Motor neuron (in vitro differentiated cells): ENCODE measurements at regions not wholly inside any gene's neighbourhood (a gene's known extent, or its start where the extent isn't known, plus 50 kb on each side); places are given as distances from the start of the nearest gene placed in this dataset.
A peak's percentile ranks its signal among the peaks of the same experiment; 100 is the strongest.

Experiments
- ATAC-seq, 8 experiments: fragments of 200-7000 bp; cut with Tn5 transposase; replicated peaks in 6 of 8; 2 replicates each; pipeline ENCODE4 v1.8.0; 2021; ENCODE audit warnings: mild to moderate bottlenecking in 8 of 8, moderate library complexity in 8 of 8
- H3K27ac ChIP-seq, 2 donors: fragments of 250-450 bp; sonication (Bioruptor Pico); 2 replicates each; pipeline ENCODE4 v1.9.0; 2021; ENCODE audit warnings: antibody characterized with exemption in 2 of 2, mild to moderate bottlenecking in 2 of 2, moderate library complexity in 1 of 2
- H3K4me1 ChIP-seq, 2 donors: fragments of 250-450 bp; sonication (Bioruptor Pico); replicated peaks in 1 of 2; 2 replicates each; pipeline ENCODE4 v1.6.1; 2021; ENCODE audit warnings: antibody characterized with exemption in 2 of 2, mild to moderate bottlenecking in 2 of 2, moderate library complexity in 1 of 2
- H3K4me3 ChIP-seq, 5 donors: fragments of 250-450 bp; sonication (Bioruptor Pico); 2 replicates each; pipeline ENCODE4 v1.9.0; 2021; ENCODE audit warnings: antibody characterized with exemption in 5 of 5, mild to moderate bottlenecking in 5 of 5, moderate library complexity in 4 of 5
- WGBS, 10 experiments: fragments of 450-650 bp; shearing (Covaris generic); methylation state at CpG; one replicate each; pipeline ENCODE4 v1.0.0; 2022; 5-methylcytosine and 5-hydroxymethylcytosine counted together
- in situ Hi-C, 9 experiments: fragments of 400-800 bp; cut with MboI; loops; one replicate each; pipeline ENCODE4 v1.15.0; 2021; ENCODE audit warnings: low sequenced_read_pairs in 9 of 9, low pct_unique_long_range_greater_than_20kb in 2 of 9; ENCODE audit not compliant: unreplicated experiment in 9 of 9

GRCh38 chr2:71784734-71785511, 331.6 kb downstream of the DYSF start:
- in situ Hi-C loops = loop anchor here in 1 of 9 experiments (25.0 kb wide), 1 partner anchor 173 kb away; no protein-coding TSS in a partner anchor
- WGBS, 10 experiments = 28 to 90% (median 44%) methylated on average over 2 to 6 of the region's 8 CpGs; no CpG with 5 or more reads in 4 of the 10 experiments
- peak in 1 of 8 experiments; percentile 54 for ATAC-seq

GRCh38 chr2:71783815-71784214, 330.5 kb downstream of the DYSF start:
- no peak overlapping the region for H3K27ac ChIP-seq
- ATAC-seq = no peak
- in situ Hi-C loops = loop anchor here in 1 of 9 experiments (25.0 kb wide), 1 partner anchor 172 kb away; no protein-coding TSS in a partner anchor
- WGBS, 10 experiments = 50 to 100% (median 90%) methylated on average over 1 to 4 of the region's 4 CpGs; no CpG with 5 or more reads in 5 of the 10 experiments
- H3K4me3 ChIP-seq = no peak overlapping the region
- H3K4me1 ChIP-seq = peaks cover 40 to 56% of the 10 kb centered on the region in 2 donors

More at GRCh38 chr2:71784734-71785511, 331.6 kb downstream of the DYSF start:
- Histone ChIP-seq H3K4me3 (no peak overlapping the region), H3K27ac (no peak overlapping the region), H3K4me1 (peaks cover 28 to 45% of the 10 kb centered on the region in 2 donors)

- H3K27ac ChIP-seq = no peak overlapping the region
- in situ Hi-C loops = loop anchor here in 1 of 9 experiments (25.0 kb wide), 1 partner anchor 171 kb away; no protein-coding TSS in a partner anchor
- peaks cover 46 to 56% of the 10 kb centered on the region in 2 donors for H3K4me1 ChIP-seq
- H3K4me3 ChIP-seq = no peak overlapping the region
- no peak for ATAC-seq
Measured at GRCh38 chr2:71783215-71783614, 329.9 kb downstream of the DYSF start.

GRCh38 chr2:71782323-71782722, 329.0 kb downstream of the DYSF start:
- Histone ChIP-seq H3K27ac (no peak overlapping the region), H3K4me3 (no peak overlapping the region), H3K4me1 (peaks cover 41 to 49% of the 10 kb centered on the region in 2 donors)
- WGBS, 10 experiments = 17% methylated on average over 1 of the region's 3 CpGs; no CpG with 5 or more reads in 9 of the 10 experiments
- no peak for ATAC-seq
- in situ Hi-C loops = loop anchor here in 1 of 9 experiments (25.0 kb wide), 1 partner anchor 170 kb away; no protein-coding TSS in a partner anchor

GRCh38 chr2:71781695-71782228, 328.4 kb downstream of the DYSF start:
- WGBS, 10 experiments = 46 to 100% (median 77%) methylated on average over 1 to 5 of the region's 5 CpGs; no CpG with 5 or more reads in 2 of the 10 experiments
- in situ Hi-C loops = loop anchor here in 1 of 9 experiments (25.0 kb wide), 1 partner anchor 169 kb away; no protein-coding TSS in a partner anchor
- H3K4me3 ChIP-seq = no peak overlapping the region

GRCh38 chr2:71780162-71780561, 326.8 kb downstream of the DYSF start:
- WGBS, 10 experiments = 64 to 100% (median 81%) methylated on average over 1 to 5 of the region's 7 CpGs; no CpG with 5 or more reads in 4 of the 10 experiments
- Histone ChIP-seq H3K4me1 (peaks cover 34 to 41% of the 10 kb centered on the region in 2 donors), H3K27ac (no peak overlapping the region), H3K4me3 (no peak overlapping the region)
- in situ Hi-C loops = loop anchor here in 1 of 9 experiments (25.0 kb wide), 1 partner anchor 168 kb away; no protein-coding TSS in a partner anchor
- ATAC-seq = no peak

More at GRCh38 chr2:71781695-71782228, 328.4 kb downstream of the DYSF start:
- ATAC-seq = no peak
- Histone ChIP-seq H3K27ac (no peak overlapping the region), H3K4me1 (peaks cover 43% of the 10 kb centered on the region in 2 donors)

GRCh38 chr2:71779774-71780105, 326.4 kb downstream of the DYSF start:
- ATAC-seq = peak in 1 of 8 experiments; percentile 7
- H3K4me3 ChIP-seq = no peak overlapping the region
- in situ Hi-C loops = loop anchor here in 1 of 9 experiments (25.0 kb wide), 1 partner anchor 167 kb away; no protein-coding TSS in a partner anchor
- peaks cover 30 to 38% of the 10 kb centered on the region in 2 donors for H3K4me1 ChIP-seq
- H3K27ac ChIP-seq = no peak overlapping the region

GRCh38 chr2:71778936-71779773, 325.8 kb downstream of the DYSF start:
- Histone ChIP-seq H3K4me3 (no peak overlapping the region), H3K4me1 (peaks cover 29 to 38% of the 10 kb centered on the region in 2 donors), H3K27ac (peak overlapping the region; percentile 10)
- ATAC-seq = peak in 7 of 8 experiments; percentile 27 to 91 (median 90)
- 20 to 71% (median 38%) methylated on average over 1 to 5 of the region's 8 CpGs; no CpG with 5 or more reads in 3 of the 10 experiments for WGBS, 10 experiments
- in situ Hi-C loops = loop anchor here in 1 of 9 experiments (25.0 kb wide), 1 partner anchor 167 kb away; no protein-coding TSS in a partner anchor

GRCh38 chr2:71778514-71778913, 325.2 kb downstream of the DYSF start:
- Histone ChIP-seq H3K4me3 (no peak overlapping the region), H3K4me1 (peaks cover 29 to 38% of the 10 kb centered on the region in 2 donors), H3K27ac (no peak overlapping the region)
- ATAC-seq = peak in 2 of 8 experiments; percentile 26 to 27
- WGBS, 10 experiments = 20 to 100% (median 55%) methylated on average over 1 of the region's 2 CpGs; no CpG with 5 or more reads in 6 of the 10 experiments
- in situ Hi-C loops = loop anchor here in 1 of 9 experiments (25.0 kb wide), 1 partner anchor 166 kb away; no protein-coding TSS in a partner anchor

GRCh38 chr2:71777946-71778345, 324.6 kb downstream of the DYSF start:
- 75 to 100% (median 100%) methylated on average over 1 to 2 of the region's 4 CpGs; no CpG with 5 or more reads in 6 of the 10 experiments for WGBS, 10 experiments
- Histone ChIP-seq H3K4me1 (peaks cover 29 to 38% of the 10 kb centered on the region in 2 donors), H3K4me3 (no peak overlapping the region), H3K27ac (no peak overlapping the region)
- no peak for ATAC-seq
- in situ Hi-C loops = loop anchor here in 1 of 9 experiments (25.0 kb wide), 1 partner anchor 166 kb away; no protein-coding TSS in a partner anchor

GRCh38 chr2:71776227-71776626, 322.9 kb downstream of the DYSF start:
- WGBS, 10 experiments = 24 to 59% methylated on average over 3 of the region's 3 CpGs; no CpG with 5 or more reads in 8 of the 10 experiments
- Histone ChIP-seq H3K4me1 (peaks cover 29 to 38% of the 10 kb centered on the region in 2 donors), H3K27ac (no peak overlapping the region), H3K4me3 (no peak overlapping the region)
- in situ Hi-C loops = loop anchor here in 1 of 9 experiments (25.0 kb wide), 1 partner anchor 164 kb away; no protein-coding TSS in a partner anchor
- no peak for ATAC-seq

GRCh38 chr2:71773218-71773617, 319.9 kb downstream of the DYSF start:
- no peak for ATAC-seq
- in situ Hi-C loops = no loop called here
- no peak overlapping the region for H3K4me3 ChIP-seq
- no peak overlapping the region for H3K27ac ChIP-seq
- peaks cover 7 to 17% of the 10 kb centered on the region in 2 donors for H3K4me1 ChIP-seq
- 62 to 100% (median 88%) methylated on average over 1 to 3 of the region's 3 CpGs; no CpG with 5 or more reads in 2 of the 10 experiments for WGBS, 10 experiments
